ENCODE measurements at regions not wholly inside any gene's neighbourhood (a gene's known extent, or its start where the extent isn't known, plus 50 kb on each side); places are given as distances from the start of the nearest gene placed in this dataset.

DNA sequence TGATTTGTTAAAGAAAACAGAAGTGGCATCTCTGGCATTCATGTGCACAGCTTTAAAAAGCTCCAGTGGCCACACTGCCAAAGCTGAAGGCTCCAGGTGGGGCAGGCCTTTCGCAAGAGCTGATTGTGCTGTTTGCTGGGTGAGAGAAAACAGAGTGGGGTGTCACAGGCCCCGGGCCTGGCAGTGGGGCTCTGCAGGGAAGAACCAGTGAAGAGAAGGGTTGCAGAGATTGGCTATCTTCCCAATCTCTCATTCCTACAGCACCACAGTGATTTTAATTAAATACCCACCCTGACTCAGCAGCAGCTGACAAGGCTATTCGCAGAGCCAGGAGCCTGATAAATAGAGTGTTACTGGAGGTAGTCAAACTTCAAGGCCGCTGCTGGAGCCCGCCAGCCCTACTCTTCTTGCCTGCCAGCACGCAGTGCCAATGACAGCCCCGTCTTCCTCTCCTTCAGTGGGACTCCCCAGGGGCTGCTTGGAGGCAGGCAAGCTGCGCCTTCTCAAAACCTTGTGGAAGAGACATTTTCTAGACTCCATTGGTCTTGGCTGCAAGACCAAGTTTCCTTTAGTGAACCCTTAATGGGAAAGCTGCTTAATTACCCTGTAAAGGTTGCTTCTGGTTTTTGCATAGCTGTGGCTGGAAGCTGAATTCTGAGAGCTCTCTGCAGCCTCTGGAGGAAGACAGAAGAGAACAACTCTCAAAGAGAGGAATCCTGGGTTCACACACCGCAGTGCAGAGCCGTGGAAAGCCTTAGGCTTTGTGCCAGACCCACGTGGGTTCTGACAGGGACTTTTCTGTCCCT, 225.8 kb upstream of the SLCO3A1 start:
- H3K27me3 ChIP-seq: no peaks in the 10 kb centered on the region
- no peaks in the 10 kb centered on the region for H3K4me1 ChIP-seq
- no peaks in the 10 kb centered on the region for H3K36me3 ChIP-seq
- intact Hi-C loops (cut with DNase I): no loop called here
- H3K27ac ChIP-seq: no peak overlapping the region
- TF ChIP-seq POLR2A (IDR thresholded peaks at IDR 0.05): no peak
- TF ChIP-seq POLR2AphosphoS5 (IDR thresholded peaks at IDR 0.05; ENCODE audit: insufficient read depth in 1 of 2, low read depth in 1 of 2): no peak
- TF ChIP-seq, protein P1, sequence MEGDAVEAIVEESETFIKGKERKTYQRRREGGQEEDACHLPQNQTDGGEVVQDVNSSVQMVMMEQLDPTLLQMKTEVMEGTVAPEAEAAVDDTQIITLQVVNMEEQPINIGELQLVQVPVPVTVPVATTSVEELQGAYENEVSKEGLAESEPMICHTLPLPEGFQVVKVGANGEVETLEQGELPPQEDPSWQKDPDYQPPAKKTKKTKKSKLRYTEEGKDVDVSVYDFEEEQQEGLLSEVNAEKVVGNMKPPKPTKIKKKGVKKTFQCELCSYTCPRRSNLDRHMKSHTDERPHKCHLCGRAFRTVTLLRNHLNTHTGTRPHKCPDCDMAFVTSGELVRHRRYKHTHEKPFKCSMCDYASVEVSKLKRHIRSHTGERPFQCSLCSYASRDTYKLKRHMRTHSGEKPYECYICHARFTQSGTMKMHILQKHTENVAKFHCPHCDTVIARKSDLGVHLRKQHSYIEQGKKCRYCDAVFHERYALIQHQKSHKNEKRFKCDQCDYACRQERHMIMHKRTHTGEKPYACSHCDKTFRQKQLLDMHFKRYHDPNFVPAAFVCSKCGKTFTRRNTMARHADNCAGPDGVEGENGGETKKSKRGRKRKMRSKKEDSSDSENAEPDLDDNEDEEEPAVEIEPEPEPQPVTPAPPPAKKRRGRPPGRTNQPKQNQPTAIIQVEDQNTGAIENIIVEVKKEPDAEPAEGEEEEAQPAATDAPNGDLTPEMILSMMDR (IDR thresholded peaks at IDR 0.05): no peak
- H3K4me3 ChIP-seq: no peak overlapping the region
- no peaks in the 10 kb centered on the region for H3K9me3 ChIP-seq
- no peak for DNase-seq (ENCODE audit: extremely low spot score in 2 of 2)

DNA sequence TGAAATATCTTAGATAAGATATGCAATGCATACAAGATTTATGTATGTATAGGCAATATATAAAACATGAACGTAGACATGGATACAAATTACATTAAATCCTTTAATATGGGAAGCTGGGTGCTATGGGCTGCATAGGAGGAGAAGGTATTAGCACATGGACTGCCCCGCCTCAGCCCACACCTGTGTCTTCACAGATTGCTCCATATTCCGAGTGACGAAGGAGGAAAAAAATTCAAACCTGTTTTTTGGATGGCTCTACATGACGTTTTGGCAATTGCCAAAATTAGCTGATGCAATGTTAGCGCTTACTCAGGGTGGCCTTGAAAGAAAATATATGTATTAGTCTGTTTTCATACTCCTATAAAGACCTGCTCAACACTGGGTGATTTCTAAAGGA, 223.4 kb upstream of the SLCO3A1 start:
- Histone ChIP-seq H3K27me3 (no peaks in the 10 kb centered on the region), H3K36me3 (no peaks in the 10 kb centered on the region), H3K4me3 (no peak overlapping the region), H3K4me1 (no peaks in the 10 kb centered on the region), H3K27ac (no peak overlapping the region), H3K9me3 (no peaks in the 10 kb centered on the region)
- intact Hi-C loops (cut with DNase I): no loop called here
- no peak for DNase-seq (ENCODE audit: extremely low spot score in 2 of 2)
- TF ChIP-seq, protein P1 (IDR thresholded peaks at IDR 0.05): no peak
- TF ChIP-seq POLR2A (IDR thresholded peaks at IDR 0.05) (no peak), POLR2AphosphoS5 (IDR thresholded peaks at IDR 0.05; ENCODE audit: insufficient read depth in 1 of 2, low read depth in 1 of 2) (no peak)

DNA sequence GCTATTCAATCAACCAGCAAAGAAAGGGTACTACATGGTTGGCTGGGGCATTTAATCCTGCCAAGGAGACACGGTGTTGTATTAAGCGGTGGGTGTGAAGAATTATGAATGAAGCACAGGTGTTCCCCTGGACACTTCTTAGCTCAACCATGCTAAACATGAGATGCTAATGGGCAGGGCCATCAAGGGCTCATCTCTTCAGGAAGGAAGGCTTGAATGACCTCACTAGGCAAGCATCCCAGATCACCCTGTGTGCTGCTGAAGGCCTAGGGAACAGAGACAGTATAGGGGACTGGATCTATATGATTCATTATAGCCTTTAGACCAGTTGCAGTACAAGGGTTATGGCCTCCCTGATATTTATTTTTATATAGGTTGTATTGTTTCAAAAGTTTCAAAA, 221.3 kb upstream of the SLCO3A1 start:
- Histone ChIP-seq H3K9me3 (no peaks in the 10 kb centered on the region), H3K27me3 (no peaks in the 10 kb centered on the region), H3K4me3 (no peak overlapping the region), H3K4me1 (no peaks in the 10 kb centered on the region), H3K36me3 (no peaks in the 10 kb centered on the region), H3K27ac (no peak overlapping the region)
- TF ChIP-seq POLR2A (IDR thresholded peaks at IDR 0.05) (no peak), POLR2AphosphoS5 (IDR thresholded peaks at IDR 0.05; ENCODE audit: insufficient read depth in 1 of 2, low read depth in 1 of 2) (no peak)
- TF ChIP-seq, protein P1 (IDR thresholded peaks at IDR 0.05): no peak
- no peak for DNase-seq (ENCODE audit: extremely low spot score in 2 of 2)
- intact Hi-C loops (cut with DNase I): no loop called here

DNA sequence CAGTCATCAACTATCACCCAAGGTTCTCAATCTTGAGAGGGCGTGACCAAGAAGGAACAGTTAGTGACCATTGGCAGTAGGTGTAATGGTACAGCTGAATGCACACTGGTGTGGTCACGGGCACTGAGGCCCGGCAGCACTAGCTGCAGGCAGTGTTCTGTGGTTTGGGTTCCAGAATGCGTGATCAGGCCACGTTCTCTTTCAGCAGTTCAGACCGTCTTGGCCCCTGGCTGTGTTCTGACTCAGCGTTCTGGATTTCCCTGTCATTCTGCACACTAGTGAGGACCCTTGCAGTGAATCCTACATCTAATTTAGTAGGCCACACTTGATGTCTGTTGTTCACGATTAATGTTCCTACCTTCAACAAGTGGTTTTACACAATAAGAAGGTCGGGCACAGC, 220.5 kb upstream of the SLCO3A1 start:
- Histone ChIP-seq H3K27ac (no peak overlapping the region), H3K27me3 (no peaks in the 10 kb centered on the region), H3K4me1 (no peaks in the 10 kb centered on the region), H3K4me3 (no peak overlapping the region), H3K9me3 (no peaks in the 10 kb centered on the region), H3K36me3 (no peaks in the 10 kb centered on the region)
- no peak for TF ChIP-seq POLR2AphosphoS5 (IDR thresholded peaks at IDR 0.05; ENCODE audit: insufficient read depth in 1 of 2, low read depth in 1 of 2)
- TF ChIP-seq, protein P1 (IDR thresholded peaks at IDR 0.05): no peak
- TF ChIP-seq POLR2A (IDR thresholded peaks at IDR 0.05): no peak
- intact Hi-C loops (cut with DNase I): no loop called here
- DNase-seq (ENCODE audit: extremely low spot score in 2 of 2): no peak

DNA sequence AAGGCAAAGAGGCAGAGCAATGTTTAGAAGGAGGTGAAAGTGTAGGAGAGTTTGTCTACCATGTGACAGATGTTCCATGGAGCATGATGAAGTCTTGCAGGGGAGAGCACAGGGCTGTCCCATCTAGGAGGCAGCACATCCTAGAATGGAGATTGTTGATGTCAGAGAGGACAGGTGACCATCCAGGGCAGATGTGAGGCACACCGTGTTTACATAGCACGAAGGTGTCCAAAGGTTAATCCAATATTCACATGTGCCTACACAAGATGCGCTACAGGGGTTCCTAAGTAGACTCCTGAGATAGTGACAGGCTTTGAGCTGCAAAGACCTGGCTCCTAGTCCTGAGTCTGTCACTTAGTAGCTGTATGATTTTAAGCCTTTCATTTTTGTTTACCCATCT, 219.3 kb upstream of the SLCO3A1 start:
- no peaks in the 10 kb centered on the region for H3K27me3 ChIP-seq
- intact Hi-C loops (cut with DNase I): no loop called here
- H3K27ac ChIP-seq: no peak overlapping the region
- no peak overlapping the region for H3K4me3 ChIP-seq
- no peaks in the 10 kb centered on the region for H3K36me3 ChIP-seq
- no peak for TF ChIP-seq POLR2A (IDR thresholded peaks at IDR 0.05)
- TF ChIP-seq, protein P1 (IDR thresholded peaks at IDR 0.05): no peak
- TF ChIP-seq POLR2AphosphoS5 (IDR thresholded peaks at IDR 0.05; ENCODE audit: insufficient read depth in 1 of 2, low read depth in 1 of 2): no peak
- H3K4me1 ChIP-seq: no peaks in the 10 kb centered on the region
- no peak for DNase-seq (ENCODE audit: extremely low spot score in 2 of 2)
- H3K9me3 ChIP-seq: no peaks in the 10 kb centered on the region
